Colonic mucosa (tissue), 4 donors: ENCODE measurements at regions not wholly inside any gene's neighbourhood (a gene's known extent, or its start where the extent isn't known, plus 50 kb on each side); places are given as distances from the start of the nearest gene placed in this dataset.
"Not testable (repeated sequence)": the region's sequence is repeated elsewhere in the genome, so short reads cannot be mapped to it uniquely, and the experiment has no call there.

Source experiments
- DNase-seq: peaks from one replicate; pipeline ENCODE4 v3.0.0-alpha.2; 2020
- H3K27ac ChIP-seq: fragments of 200-600 bp; one replicate; pipeline ENCODE4 v1.8.0; 2021
- H3K27me3 ChIP-seq: fragments of 200-600 bp; one replicate; pipeline ENCODE4 v1.8.0; 2021
- H3K36me3 ChIP-seq: fragments of 200-600 bp; one replicate; pipeline ENCODE4 v1.8.0; 2021
- H3K4me1 ChIP-seq: fragments of 200-600 bp; one replicate; pipeline ENCODE4 v1.8.0; 2021; ENCODE audit warnings: mild to moderate bottlenecking
- H3K4me3 ChIP-seq: fragments of 200-600 bp; one replicate; pipeline ENCODE4 v1.8.0; 2021
- H3K9ac ChIP-seq, 2 donors: one replicate each; pipeline ENCODE4 v1.7.0; 2013; ENCODE audit warnings: control low read depth in 2 of 2, low read depth in 2 of 2, low read length in 2 of 2
- H3K9me3 ChIP-seq: fragments of 200-600 bp; one replicate; pipeline ENCODE4 v1.8.0; 2021
- intact Hi-C: fragments of 100-400 bp; cut with DNase I; formaldehyde crosslinking; loops from one replicate; pipeline ENCODE4 v1.14.1; 2022
- TF ChIP-seq, protein P1 (sequence below): fragments of 200-600 bp; IDR thresholded peaks from one replicate; pipeline ENCODE4 v1.8.0; 2022; ENCODE audit warnings: antibody characterized with exemption, mild to moderate bottlenecking
- donor health status: healthy.
- donor health status: DM: no; HTN: no; CAD: no.
- donor health status: DM: no; HTN: no; CAD: no.

DNA sequence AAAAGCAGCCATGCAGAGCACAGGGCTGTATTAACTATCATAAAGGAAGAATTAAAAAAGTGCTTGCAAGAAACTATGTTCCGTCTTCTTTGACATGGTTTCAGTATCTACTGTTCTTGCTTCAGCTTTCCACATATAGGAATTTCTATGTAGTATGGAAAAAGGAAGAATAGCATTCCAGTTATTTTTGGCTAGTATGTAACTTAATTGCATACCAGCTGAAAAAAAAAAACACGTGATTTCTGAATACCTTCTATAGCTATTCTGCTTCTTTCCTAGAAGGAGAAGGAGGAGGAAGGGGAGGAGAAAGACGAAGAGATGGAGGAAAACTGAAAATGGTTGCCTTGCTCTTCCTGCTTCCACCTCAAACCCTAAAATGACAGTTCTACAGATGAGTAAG, 619.0 kb downstream of the KCTD12 start:
- DNase-seq, result no peak
- intact Hi-C loops, result no loop called here

DNA sequence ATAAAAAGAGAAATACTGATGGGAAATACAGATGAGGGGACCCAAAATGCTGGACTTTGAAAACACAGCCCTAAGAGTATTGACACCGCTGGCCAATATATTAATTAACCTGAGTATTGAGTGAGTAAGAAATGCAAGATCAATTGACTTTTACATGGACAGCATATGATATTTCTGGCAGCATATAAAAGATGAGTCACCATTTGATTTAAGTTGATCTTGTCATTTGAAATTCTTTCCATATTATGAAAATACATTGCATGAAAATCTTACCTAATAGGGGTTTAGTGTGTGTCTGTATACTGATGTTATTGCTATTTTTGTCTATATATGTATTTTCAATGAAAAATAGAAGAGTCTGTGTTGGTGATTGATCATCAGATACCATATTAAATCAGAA, 619.6 kb downstream of the KCTD12 start:
- no peaks in the 10 kb centered on the region for H3K9me3 ChIP-seq
- H3K4me1 ChIP-seq, result no peaks in the 10 kb centered on the region
- H3K27ac ChIP-seq, result no peak overlapping the region
- TF ChIP-seq, protein P1, sequence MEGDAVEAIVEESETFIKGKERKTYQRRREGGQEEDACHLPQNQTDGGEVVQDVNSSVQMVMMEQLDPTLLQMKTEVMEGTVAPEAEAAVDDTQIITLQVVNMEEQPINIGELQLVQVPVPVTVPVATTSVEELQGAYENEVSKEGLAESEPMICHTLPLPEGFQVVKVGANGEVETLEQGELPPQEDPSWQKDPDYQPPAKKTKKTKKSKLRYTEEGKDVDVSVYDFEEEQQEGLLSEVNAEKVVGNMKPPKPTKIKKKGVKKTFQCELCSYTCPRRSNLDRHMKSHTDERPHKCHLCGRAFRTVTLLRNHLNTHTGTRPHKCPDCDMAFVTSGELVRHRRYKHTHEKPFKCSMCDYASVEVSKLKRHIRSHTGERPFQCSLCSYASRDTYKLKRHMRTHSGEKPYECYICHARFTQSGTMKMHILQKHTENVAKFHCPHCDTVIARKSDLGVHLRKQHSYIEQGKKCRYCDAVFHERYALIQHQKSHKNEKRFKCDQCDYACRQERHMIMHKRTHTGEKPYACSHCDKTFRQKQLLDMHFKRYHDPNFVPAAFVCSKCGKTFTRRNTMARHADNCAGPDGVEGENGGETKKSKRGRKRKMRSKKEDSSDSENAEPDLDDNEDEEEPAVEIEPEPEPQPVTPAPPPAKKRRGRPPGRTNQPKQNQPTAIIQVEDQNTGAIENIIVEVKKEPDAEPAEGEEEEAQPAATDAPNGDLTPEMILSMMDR, result no peak
- H3K36me3 ChIP-seq, result no peaks in the 10 kb centered on the region
- no peaks in the 10 kb centered on the region for H3K27me3 ChIP-seq
- intact Hi-C loops, result no loop called here
- H3K9ac ChIP-seq, result no peak overlapping the region
- H3K4me3 ChIP-seq, result no peak overlapping the region
- no peak for DNase-seq

More for the DNA sequence above, 619.0 kb downstream of the KCTD12 start:
- no peaks in the 10 kb centered on the region for H3K27me3 ChIP-seq
- no peaks in the 10 kb centered on the region for H3K36me3 ChIP-seq
- TF ChIP-seq, protein P1, result no peak
- H3K4me1 ChIP-seq, result no peaks in the 10 kb centered on the region
- no peak overlapping the region for H3K27ac ChIP-seq
- no peak overlapping the region for H3K9ac ChIP-seq
- H3K4me3 ChIP-seq, result no peak overlapping the region
- H3K9me3 ChIP-seq, result no peaks in the 10 kb centered on the region

DNA sequence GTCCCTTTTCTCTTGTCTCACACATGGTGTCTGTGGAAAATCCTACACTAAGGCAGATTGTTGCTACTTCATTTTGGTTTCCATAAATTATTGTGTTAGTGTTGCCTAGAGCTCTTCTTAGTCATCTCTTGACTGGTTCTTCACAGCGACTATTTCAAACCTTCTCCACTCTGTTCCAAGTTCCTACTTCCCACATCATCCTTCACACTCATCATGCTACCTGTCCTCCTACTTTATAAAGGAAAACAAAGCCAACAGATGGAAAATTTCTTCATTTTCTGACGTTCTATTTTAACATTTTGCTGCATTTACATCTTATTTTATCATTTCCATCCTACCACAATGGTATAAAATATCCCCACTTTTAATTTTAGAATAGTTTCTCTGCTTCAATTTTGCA, 614.1 kb downstream of the LMO7 start:
- intact Hi-C loops, result no loop called here
- Histone ChIP-seq H3K27ac (no peak overlapping the region), H3K27me3 (no peaks in the 10 kb centered on the region), H3K36me3 (no peaks in the 10 kb centered on the region), H3K9ac (no peak overlapping the region), H3K4me1 (no peaks in the 10 kb centered on the region), H3K9me3 (no peaks in the 10 kb centered on the region), H3K4me3 (no peak overlapping the region)
- DNase-seq, result no peak
- TF ChIP-seq, protein P1, result no peak

DNA sequence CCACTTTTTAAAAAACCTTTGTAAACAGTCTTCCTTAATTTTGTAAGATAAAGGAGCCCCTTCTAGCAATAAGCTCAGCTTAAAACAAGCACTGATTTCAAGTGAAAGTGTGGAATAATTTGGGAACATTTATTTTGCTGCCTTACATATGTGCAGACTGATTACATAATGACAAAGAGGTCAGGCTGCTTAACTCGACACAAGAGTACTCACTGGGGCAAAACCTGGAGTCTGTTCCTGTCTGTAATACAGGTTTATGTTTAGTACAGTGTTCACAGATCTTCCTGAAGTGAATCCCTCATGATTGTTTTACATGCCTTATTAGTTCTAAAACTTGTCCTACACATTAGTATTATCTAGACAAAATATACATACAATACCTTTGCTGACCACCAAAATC, 609.8 kb downstream of the LMO7 start:
- H3K4me1 ChIP-seq, result no peaks in the 10 kb centered on the region
- H3K27me3 ChIP-seq, result no peaks in the 10 kb centered on the region
- no peaks in the 10 kb centered on the region for H3K9me3 ChIP-seq
- TF ChIP-seq, protein P1, result no peak
- H3K27ac ChIP-seq, result no peak overlapping the region
- H3K36me3 ChIP-seq, result no peaks in the 10 kb centered on the region
- no peak overlapping the region for H3K9ac ChIP-seq
- no peak overlapping the region for H3K4me3 ChIP-seq
- no peak for DNase-seq
- intact Hi-C loops, result no loop called here

DNA sequence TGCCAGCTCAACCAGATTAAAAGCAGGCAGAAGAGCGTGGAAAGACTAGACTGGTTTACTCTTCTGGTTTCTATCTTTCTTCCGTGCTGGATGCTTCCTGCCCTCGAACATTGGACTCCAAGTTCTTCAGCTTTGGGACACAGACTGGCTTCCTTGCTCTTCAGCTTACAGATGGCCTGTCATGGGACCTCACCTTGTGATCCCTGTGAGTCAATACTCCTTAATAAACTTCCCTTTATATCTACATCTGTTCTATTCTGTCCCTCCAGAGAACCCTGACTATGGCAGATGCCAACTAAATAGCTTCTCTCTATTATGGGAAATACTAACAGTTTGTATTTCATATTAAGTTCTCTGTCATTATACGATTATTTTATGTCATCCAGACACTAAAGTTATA, 609.1 kb downstream of the LMO7 start:
- no peak overlapping the region for H3K4me3 ChIP-seq
- H3K9me3 ChIP-seq, result no peaks in the 10 kb centered on the region
- TF ChIP-seq, protein P1, result no peak
- H3K27ac ChIP-seq, result no peak overlapping the region
- no peaks in the 10 kb centered on the region for H3K4me1 ChIP-seq
- no peaks in the 10 kb centered on the region for H3K27me3 ChIP-seq
- intact Hi-C loops, result no loop called here
- no peak for DNase-seq
- H3K36me3 ChIP-seq, result no peaks in the 10 kb centered on the region
- H3K9ac ChIP-seq, result no peak overlapping the region

DNA sequence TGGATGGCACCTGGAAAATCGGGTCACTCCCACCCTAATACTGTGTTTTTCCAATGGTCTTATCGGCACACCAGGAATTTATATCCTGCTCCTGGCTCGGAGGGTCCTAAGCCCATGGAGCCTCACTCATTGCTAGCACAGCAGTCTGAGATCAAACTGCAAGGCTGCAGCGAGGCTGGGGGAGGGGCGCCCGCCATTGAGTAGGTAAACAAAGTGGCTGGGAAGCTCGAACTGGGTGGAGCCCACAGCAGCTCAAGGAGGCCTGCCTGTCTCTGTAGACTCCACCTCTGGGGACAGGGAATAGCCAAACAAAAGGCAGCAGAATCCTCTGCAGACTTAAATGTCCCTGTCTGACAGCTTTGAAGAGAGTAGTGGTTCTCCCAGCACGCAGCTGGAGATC, 607.0 kb downstream of the LMO7 start:
- DNase-seq, intact Hi-C loops: not testable (repeated sequence)

More for the DNA sequence above, 607.0 kb downstream of the LMO7 start:
- H3K4me1 ChIP-seq, H3K9ac ChIP-seq, H3K36me3 ChIP-seq, H3K9me3 ChIP-seq, H3K27ac ChIP-seq, H3K27me3 ChIP-seq, H3K4me3 ChIP-seq: not testable (repeated sequence)
